ENCODE measurements at regions not wholly inside any gene's neighbourhood (a gene's known extent, or its start where the extent isn't known, plus 50 kb on each side); places are given as distances from the start of the nearest gene placed in this dataset.

GRCh38 chr7:86942995-86943394 is 116.5 kb downstream of the ELAPOR2 start:
- DNase-seq, result no peak

GRCh38 chr7:86942081-86942480 is 117.4 kb downstream of the ELAPOR2 start:
- no peak for DNase-seq

GRCh38 chr7:86939197-86939814 is 120.1 kb downstream of the ELAPOR2 start:
- peak; percentile 24 to 68 for DNase-seq

GRCh38 chr7:86937363-86937878 is 122.0 kb downstream of the ELAPOR2 start:
- no peak for DNase-seq

- no peak for DNase-seq
These were observed 126.1 kb downstream of the ELAPOR2 start for GRCh38 chr7:86933295-86933845.

GRCh38 chr7:86932038-86932512 is 127.4 kb downstream of the ELAPOR2 start:
- no peak for DNase-seq

- no peak for DNase-seq
These were observed 128.0 kb downstream of the ELAPOR2 start for GRCh38 chr7:86931439-86931838.

GRCh38 chr7:86930554-86931307 is 128.7 kb downstream of the ELAPOR2 start:
- DNase-seq, result no peak

GRCh38 chr7:86929293-86930109 is 130.0 kb downstream of the ELAPOR2 start:
- DNase-seq, result no peak

- no peak for DNase-seq
These were observed 131.1 kb downstream of the ELAPOR2 start for GRCh38 chr7:86928308-86928707.

- peak; percentile 15 to 36 for DNase-seq
These were observed 132.7 kb downstream of the ELAPOR2 start for GRCh38 chr7:86926732-86927131.

GRCh38 chr7:86925221-86925620 is 134.2 kb downstream of the ELAPOR2 start:
- DNase-seq, result no peak

- DNase-seq, result no peak
These were observed 135.9 kb downstream of the ELAPOR2 start for GRCh38 chr7:86923527-86923926.

- DNase-seq, result no peak
These were observed 139.3 kb downstream of the ELAPOR2 start for GRCh38 chr7:86920154-86920553.

- DNase-seq, result no peak
These were observed 141.2 kb downstream of the ELAPOR2 start for GRCh38 chr7:86918245-86918644.

- no peak for DNase-seq
These were observed 143.1 kb downstream of the ELAPOR2 start for GRCh38 chr7:86916277-86916825.

GRCh38 chr7:86914551-86914950 is 144.9 kb downstream of the ELAPOR2 start:
- DNase-seq, result no peak

All from activated CD4-positive, alpha-beta T cell treated with anti-CD3 and anti-CD28 coated beads for 4 hours (primary cell).